HG02840 (cell line): ENCODE measurements at regions not wholly inside any gene's neighbourhood (a gene's known extent, or its start where the extent isn't known, plus 50 kb on each side); places are given as distances from the start of the nearest gene placed in this dataset.

Experiments
- ATAC-seq: cut with Tn5 transposase; IDR thresholded peaks from one replicate; pipeline ENCODE4 v1.9.1; 2021; ENCODE audit warnings: mild to moderate bottlenecking, moderate library complexity, moderate number of reproducible peaks; ENCODE audit not compliant: unreplicated experiment, low FRiP score

GRCh38 chr2:6054161-6054671 lies 362.0 kb downstream of the SOX11 start:
- ATAC-seq = no peak

- no peak for ATAC-seq
Observed at GRCh38 chr2:6060992-6061663, 368.9 kb downstream of the SOX11 start.

GRCh38 chr2:6064757-6065156 lies 372.6 kb downstream of the SOX11 start:
- ATAC-seq = no peak

- no peak for ATAC-seq
Observed at GRCh38 chr2:6065703-6066102, 373.5 kb downstream of the SOX11 start.

DNA sequence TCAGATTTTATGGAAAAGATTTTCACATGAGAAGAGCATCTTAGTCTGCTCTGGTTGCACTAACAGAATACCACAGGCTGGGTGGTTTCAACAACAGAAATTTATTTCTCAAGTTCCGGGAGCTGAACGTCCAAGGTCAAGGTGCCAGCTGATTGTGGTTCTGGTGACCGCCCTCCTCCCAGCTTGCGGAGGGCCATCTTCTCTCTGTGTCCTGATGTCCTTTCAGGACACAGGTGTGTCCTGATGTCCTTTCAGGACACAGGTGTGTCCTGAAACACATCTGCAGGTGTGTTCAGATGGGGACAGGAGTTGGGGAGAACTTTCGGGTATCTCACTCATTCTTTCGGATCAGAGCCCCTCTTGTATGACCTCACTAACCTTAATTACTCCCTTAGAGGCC lies 374.9 kb downstream of the SOX11 start:
- no peak for ATAC-seq

- ATAC-seq = no peak
Observed at GRCh38 chr2:6067806-6068205, 375.6 kb downstream of the SOX11 start.

GRCh38 chr2:6068429-6068828 lies 376.2 kb downstream of the SOX11 start:
- ATAC-seq = no peak

- no peak for ATAC-seq
Observed at GRCh38 chr2:6069381-6069780, 377.2 kb downstream of the SOX11 start.

GRCh38 chr2:6071519-6071918 lies 379.3 kb downstream of the SOX11 start:
- no peak for ATAC-seq

GRCh38 chr2:6072276-6072675 lies 380.1 kb downstream of the SOX11 start:
- no peak for ATAC-seq

DNA sequence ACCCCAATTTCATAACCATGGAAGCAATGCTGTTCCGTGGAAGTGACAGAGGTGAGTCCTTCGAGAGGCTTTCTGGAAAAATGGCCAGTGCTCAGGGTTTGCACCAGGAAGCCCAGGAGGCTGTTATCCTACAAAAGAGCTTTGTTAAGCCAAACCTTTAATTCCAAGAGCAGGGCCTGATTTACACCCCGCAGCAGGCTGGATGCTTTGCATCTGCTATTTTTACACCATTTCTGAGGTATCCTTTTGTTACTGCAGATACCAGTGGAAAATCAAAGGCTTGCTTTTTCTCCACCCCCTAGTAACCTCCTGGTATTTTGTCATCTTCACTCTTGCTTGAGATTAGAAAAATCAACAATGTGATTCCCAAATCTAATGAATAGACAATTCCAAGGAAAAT lies 380.6 kb downstream of the SOX11 start:
- no peak for ATAC-seq

DNA sequence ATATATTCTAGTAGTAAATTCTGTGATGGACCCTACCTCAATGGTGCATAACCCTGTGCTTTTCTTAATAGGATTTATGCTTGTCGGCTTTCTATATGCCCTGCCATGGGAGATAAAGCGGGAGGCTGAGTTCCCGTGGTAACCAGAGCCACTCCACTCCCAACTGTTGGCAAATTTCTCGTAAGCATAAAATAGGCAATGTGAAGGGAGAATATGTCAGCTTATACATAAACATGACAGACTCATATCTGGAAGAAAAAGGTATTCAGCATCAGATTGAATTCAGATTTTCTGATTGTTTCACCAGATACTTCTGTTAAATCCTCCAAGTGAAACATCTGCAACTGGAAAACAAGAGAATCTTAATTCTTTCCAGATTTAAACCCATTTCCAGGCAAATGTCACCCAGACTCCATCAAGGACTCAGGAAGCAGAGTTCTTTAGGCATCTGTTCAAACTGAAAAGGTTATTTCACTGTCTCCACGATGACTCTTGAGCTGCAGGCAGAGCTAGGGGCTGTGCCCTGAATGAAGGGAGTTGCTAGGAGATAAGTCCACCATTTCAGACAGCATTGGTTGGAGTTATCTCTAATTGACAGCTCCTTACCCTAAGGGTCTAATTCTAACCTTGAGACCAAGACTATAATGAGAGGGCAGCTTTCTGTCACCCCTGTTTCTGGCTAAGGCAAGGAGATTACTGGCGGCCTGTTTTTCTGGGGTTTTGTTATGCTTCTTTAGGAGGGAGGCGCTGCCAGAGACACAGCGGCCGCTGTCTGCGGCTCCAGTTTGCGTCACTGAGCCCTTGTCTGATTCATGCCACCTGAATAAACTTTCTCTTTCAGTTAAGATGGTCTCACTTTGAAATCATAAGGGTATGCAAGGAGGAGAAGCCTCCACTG lies 381.3 kb downstream of the SOX11 start:
- ATAC-seq = no peak

GRCh38 chr2:6074089-6074643 lies 382.0 kb downstream of the SOX11 start:
- ATAC-seq = no peak

DNA sequence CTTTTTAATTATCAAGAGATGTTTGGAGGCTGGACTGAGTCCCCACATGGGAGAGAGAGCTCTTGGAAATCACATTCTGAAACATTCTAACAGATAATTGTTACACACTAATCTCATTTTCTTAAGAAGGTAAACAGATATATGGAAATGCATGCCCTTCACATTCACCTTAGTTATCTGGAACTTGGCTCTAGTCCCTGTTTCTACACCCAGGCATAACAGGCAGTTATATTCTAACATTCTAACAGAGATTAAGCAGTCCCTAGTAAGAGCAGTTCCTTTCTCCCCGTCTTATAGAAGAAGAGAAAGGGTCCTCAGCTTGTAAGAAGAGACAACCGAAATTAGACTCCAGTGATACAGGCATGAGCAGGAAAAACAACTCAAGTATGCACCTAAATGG lies 385.4 kb downstream of the SOX11 start:
- no peak for ATAC-seq

- no peak for ATAC-seq
Observed at GRCh38 chr2:6078414-6078813, 386.2 kb downstream of the SOX11 start.

- no peak for ATAC-seq
Observed at GRCh38 chr2:6079405-6079804, 387.2 kb downstream of the SOX11 start.

DNA sequence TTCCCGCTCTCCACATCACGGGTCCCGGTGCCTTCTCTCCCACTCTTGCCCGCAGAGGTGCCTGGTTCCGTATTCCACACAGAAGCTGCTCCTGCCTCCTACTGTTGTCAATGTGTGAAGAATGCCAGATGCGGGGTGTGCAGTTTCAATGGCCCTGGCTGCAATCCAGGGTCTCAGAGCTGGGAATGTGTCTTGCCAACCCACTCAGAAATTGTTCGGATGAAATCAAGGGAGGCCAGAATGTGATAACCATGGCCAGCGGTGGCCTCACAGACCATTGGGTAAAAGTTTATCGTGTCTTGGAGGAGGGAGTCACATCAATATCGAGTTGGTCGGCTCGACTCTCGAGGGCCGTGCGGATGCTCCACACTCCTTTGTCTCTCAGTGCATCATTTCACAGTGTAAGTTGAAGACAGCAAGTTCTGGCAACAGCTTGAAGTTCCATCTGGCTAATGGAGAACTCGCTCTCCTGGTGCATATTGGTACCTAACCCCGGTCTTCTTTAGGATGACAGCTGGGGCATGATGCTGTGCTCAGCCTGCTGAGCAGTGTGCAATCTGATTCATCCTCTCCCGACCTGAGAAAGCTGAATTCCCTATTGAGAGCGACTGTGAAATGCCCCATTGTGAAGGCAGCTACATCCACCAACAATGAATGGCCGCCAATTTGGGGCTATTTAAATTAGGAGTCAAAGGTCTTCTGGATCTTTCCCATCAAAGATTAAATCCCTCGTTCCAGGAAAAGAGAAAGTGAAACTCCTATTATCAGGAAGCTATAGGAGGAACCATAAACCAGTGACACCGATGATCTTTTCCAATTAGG lies 389.0 kb downstream of the SOX11 start:
- no peak for ATAC-seq

GRCh38 chr2:6081955-6082624 lies 389.9 kb downstream of the SOX11 start:
- ATAC-seq = no peak

- ATAC-seq = no peak
Observed at GRCh38 chr2:6082625-6083018, 390.4 kb downstream of the SOX11 start.

GRCh38 chr2:6083136-6083535 lies 391.0 kb downstream of the SOX11 start:
- ATAC-seq = no peak
